ENCODE measurements at regions not wholly inside any gene's neighbourhood (a gene's known extent, or its start where the extent isn't known, plus 50 kb on each side); places are given as distances from the start of the nearest gene placed in this dataset.

DNA sequence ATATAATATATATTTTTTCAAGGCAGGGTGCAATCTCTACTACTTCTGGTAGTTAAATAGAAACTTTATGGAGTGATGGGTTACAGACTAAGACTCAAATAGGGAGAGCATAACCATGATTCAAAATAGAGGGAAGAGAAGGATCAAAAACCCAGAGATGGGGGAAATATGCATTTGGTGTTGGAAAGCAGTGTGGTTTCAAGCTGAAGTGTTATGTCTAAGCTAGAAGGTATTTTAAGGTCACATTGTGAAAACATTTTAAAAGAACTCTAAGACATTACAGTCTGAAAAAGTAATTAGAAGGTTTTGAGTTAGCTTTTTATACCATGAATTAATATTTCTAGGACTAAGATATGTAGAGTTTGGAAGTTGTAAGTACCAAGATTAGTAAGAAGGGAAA is 2741.4 kb downstream of the PCDH9 start:
- no peak overlapping the region for H3K9ac ChIP-seq (ENCODE audit: low read length)
- peak overlapping the region; percentile 36 for H2AFZ ChIP-seq (ENCODE audit: low read depth, low read length, poor library complexity, severe bottlenecking)
- H3K4me3 ChIP-seq (replicated peaks in 1 of 2; ENCODE audit: low read depth in 1 of 2, low read length in 2 of 2), result no peak overlapping the region
- ATAC-seq, result no peak
- H3K79me2 ChIP-seq (ENCODE audit: insufficient read depth, low read length), result no peaks in the 10 kb centered on the region
- no peaks in the 10 kb centered on the region for H3K4me1 ChIP-seq (ENCODE audit: control insufficient read depth in 1 of 2, insufficient read depth in 2 of 2, low read length in 2 of 2)
- no peak overlapping the region for H3K4me2 ChIP-seq (ENCODE audit: low read length)
- no TSS peak for BruUV-seq (replicated peaks)
- intact Hi-C loops (cut with micrococcal nuclease), result no loop called here
- TF ChIP-seq YY1 (IDR thresholded peaks at IDR 0.05; ENCODE audit: extremely low read depth, insufficient replicate concordance, low read depth, low read length), result no peak
- TF ChIP-seq TCF7L2 (IDR thresholded peaks at IDR 0.05; ENCODE audit: borderline replicate concordance, extremely low read depth, insufficient read depth, insufficient read length), result no peak
- TF ChIP-seq, protein P1, sequence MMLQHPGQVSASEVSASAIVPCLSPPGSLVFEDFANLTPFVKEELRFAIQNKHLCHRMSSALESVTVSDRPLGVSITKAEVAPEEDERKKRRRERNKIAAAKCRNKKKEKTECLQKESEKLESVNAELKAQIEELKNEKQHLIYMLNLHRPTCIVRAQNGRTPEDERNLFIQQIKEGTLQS (IDR thresholded peaks at IDR 0.05), result no peak
- no peak for TF ChIP-seq FOSL1 (IDR thresholded peaks at IDR 0.05; ENCODE audit: low read depth)
- TF ChIP-seq POLR2A (IDR thresholded peaks at IDR 0.05; ENCODE audit: borderline replicate concordance, extremely low read depth, insufficient read depth, insufficient read length), result no peak
- TF ChIP-seq CBX3 (IDR thresholded peaks at IDR 0.05; ENCODE audit: low read depth), result no peak
- TF ChIP-seq, protein P2, sequence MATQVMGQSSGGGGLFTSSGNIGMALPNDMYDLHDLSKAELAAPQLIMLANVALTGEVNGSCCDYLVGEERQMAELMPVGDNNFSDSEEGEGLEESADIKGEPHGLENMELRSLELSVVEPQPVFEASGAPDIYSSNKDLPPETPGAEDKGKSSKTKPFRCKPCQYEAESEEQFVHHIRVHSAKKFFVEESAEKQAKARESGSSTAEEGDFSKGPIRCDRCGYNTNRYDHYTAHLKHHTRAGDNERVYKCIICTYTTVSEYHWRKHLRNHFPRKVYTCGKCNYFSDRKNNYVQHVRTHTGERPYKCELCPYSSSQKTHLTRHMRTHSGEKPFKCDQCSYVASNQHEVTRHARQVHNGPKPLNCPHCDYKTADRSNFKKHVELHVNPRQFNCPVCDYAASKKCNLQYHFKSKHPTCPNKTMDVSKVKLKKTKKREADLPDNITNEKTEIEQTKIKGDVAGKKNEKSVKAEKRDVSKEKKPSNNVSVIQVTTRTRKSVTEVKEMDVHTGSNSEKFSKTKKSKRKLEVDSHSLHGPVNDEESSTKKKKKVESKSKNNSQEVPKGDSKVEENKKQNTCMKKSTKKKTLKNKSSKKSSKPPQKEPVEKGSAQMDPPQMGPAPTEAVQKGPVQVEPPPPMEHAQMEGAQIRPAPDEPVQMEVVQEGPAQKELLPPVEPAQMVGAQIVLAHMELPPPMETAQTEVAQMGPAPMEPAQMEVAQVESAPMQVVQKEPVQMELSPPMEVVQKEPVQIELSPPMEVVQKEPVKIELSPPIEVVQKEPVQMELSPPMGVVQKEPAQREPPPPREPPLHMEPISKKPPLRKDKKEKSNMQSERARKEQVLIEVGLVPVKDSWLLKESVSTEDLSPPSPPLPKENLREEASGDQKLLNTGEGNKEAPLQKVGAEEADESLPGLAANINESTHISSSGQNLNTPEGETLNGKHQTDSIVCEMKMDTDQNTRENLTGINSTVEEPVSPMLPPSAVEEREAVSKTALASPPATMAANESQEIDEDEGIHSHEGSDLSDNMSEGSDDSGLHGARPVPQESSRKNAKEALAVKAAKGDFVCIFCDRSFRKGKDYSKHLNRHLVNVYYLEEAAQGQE (IDR thresholded peaks at IDR 0.05; ENCODE audit: low read depth), result no peak
- no peak for TF ChIP-seq MAX (IDR thresholded peaks at IDR 0.05)
- TF ChIP-seq, protein P3, sequence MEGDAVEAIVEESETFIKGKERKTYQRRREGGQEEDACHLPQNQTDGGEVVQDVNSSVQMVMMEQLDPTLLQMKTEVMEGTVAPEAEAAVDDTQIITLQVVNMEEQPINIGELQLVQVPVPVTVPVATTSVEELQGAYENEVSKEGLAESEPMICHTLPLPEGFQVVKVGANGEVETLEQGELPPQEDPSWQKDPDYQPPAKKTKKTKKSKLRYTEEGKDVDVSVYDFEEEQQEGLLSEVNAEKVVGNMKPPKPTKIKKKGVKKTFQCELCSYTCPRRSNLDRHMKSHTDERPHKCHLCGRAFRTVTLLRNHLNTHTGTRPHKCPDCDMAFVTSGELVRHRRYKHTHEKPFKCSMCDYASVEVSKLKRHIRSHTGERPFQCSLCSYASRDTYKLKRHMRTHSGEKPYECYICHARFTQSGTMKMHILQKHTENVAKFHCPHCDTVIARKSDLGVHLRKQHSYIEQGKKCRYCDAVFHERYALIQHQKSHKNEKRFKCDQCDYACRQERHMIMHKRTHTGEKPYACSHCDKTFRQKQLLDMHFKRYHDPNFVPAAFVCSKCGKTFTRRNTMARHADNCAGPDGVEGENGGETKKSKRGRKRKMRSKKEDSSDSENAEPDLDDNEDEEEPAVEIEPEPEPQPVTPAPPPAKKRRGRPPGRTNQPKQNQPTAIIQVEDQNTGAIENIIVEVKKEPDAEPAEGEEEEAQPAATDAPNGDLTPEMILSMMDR (IDR thresholded peaks at IDR 0.05 in 2 of 3, conservative IDR thresholded peaks at IDR 0.05 in 1 of 3; ENCODE audit: borderline replicate concordance in 1 of 3, insufficient read depth in 1 of 3, low read depth in 2 of 3, low read length in 2 of 3), result no peak
- TF ChIP-seq EGR1 (IDR thresholded peaks at IDR 0.05; ENCODE audit: low read depth), result no peak
- TF ChIP-seq SP1 (IDR thresholded peaks at IDR 0.05; ENCODE audit: low read depth), result no peak
- no peak for TF ChIP-seq POLR2AphosphoS5 (IDR thresholded peaks at IDR 0.05; ENCODE audit: low read depth, low read length)
- TF ChIP-seq SRF (IDR thresholded peaks at IDR 0.05; ENCODE audit: low read depth), result no peak
- TF ChIP-seq SIN3A (IDR thresholded peaks at IDR 0.05; ENCODE audit: low read depth), result no peak
- no peak for TF ChIP-seq EZH2 (IDR thresholded peaks at IDR 0.05)
- TF ChIP-seq CEBPB (IDR thresholded peaks at IDR 0.05; ENCODE audit: low read depth), result no peak
- no peak for DNase-seq (ENCODE audit: low read depth, low spot score)
- ChIA-PET POLR2A (no interaction called here), CTCF (no interaction called here), RAD21 (ENCODE audit: low non-redundant PET in 1 of 2, low total read pairs in 2 of 2, uncharacterized antibody in 2 of 2, unreplicated experiment in 2 of 2) (no interaction called here)
- no peaks in the 10 kb centered on the region for H4K20me1 ChIP-seq (ENCODE audit: insufficient read depth)
- no peak overlapping the region for H3K27ac ChIP-seq (ENCODE audit: low read depth, low read length)
- no peaks in the 10 kb centered on the region for H3K36me3 ChIP-seq (ENCODE audit: control insufficient read depth in 1 of 2, insufficient read depth in 2 of 2, low read length in 2 of 2)
- H3K9me3 ChIP-seq (ENCODE audit: control insufficient read depth in 1 of 2, insufficient read depth in 1 of 2, low read depth in 1 of 2, low read length in 2 of 2), result no peaks in the 10 kb centered on the region
- H3K27me3 ChIP-seq (ENCODE audit: insufficient read depth, low read length), result no peaks in the 10 kb centered on the region
- no peaks in the 10 kb centered on the region for H3K9me2 ChIP-seq (ENCODE audit: insufficient read depth)

Data from HCT116 (cell line).